IMR-90 (cell line): ENCODE measurements at regions not wholly inside any gene's neighbourhood (a gene's known extent, or its start where the extent isn't known, plus 50 kb on each side); places are given as distances from the start of the nearest gene placed in this dataset.

ENCODE experiments used
- ATAC-seq: fragments of 200-7000 bp; cut with Tn5 transposase; 2 replicates; pipeline ENCODE4 v1.9.1; 2020; ENCODE audit warnings: low read depth, mild to moderate bottlenecking, moderate library complexity
- BruUV-seq: library from RNA; stranded (reverse); fragments of 400-500 nt; replicated peaks from 2 replicates; lab custom pipeline; 2021; lab: Mats Ljungman, UMichigan
- CTCF ChIA-PET: fragments of 300-600 bp; formaldehyde crosslinking; extraction: SDS; loops from one replicate; lab custom pipeline; 2021; ENCODE audit warnings: antibody characterized with exemption; lab: Yijun Ruan, JAX
- POLR2A ChIA-PET: fragments of 300-600 bp; sonication (Branson Sonifier 250); formaldehyde crosslinking; loops from one replicate; lab custom pipeline; 2022; ENCODE audit warnings: antibody characterized with exemption; ENCODE audit not compliant: unreplicated experiment; lab: Charles Lee
- DNase-seq: peaks from one replicate; pipeline ENCODE4 v3.0.0; 2013
- H2AFZ ChIP-seq: replicated peaks from 2 replicates; pipeline ENCODE3; 2013; ENCODE audit warnings: low read length, mild to moderate bottlenecking; ENCODE audit not compliant: poor library complexity
- H2AK5ac ChIP-seq: 2 replicates; pipeline ENCODE4 v1.6.1; 2013; ENCODE audit warnings: low read depth, low read length, inconsistent platforms
- H2AK9ac ChIP-seq: replicated peaks from 2 replicates; pipeline ENCODE3; 2013; ENCODE audit warnings: mild to moderate bottlenecking, low read depth, low read length, moderate library complexity; ENCODE audit not compliant: poor library complexity
- H2BK120ac ChIP-seq: 2 replicates; pipeline ENCODE4 v1.6.1; 2013; ENCODE audit warnings: low read depth, low read length, inconsistent platforms
- H2BK15ac ChIP-seq: 3 replicates; pipeline ENCODE4 v1.6.1; 2013; ENCODE audit warnings: low read depth, low read length, inconsistent platforms
- H2BK20ac ChIP-seq: 2 replicates; pipeline ENCODE4 v1.6.1; 2013; ENCODE audit warnings: low read depth, mild to moderate bottlenecking, inconsistent platforms, low read length, moderate library complexity
- H2BK5ac ChIP-seq: 2 replicates; pipeline ENCODE4 v1.6.1; 2013; ENCODE audit warnings: mild to moderate bottlenecking, low read depth, low read length, inconsistent platforms; ENCODE audit not compliant: poor library complexity, severe bottlenecking
- H3K14ac ChIP-seq: replicated peaks from 2 replicates; pipeline ENCODE4 v1.6.1; 2013; ENCODE audit warnings: low read depth, low read length, inconsistent platforms
- H3K18ac ChIP-seq: 2 replicates; pipeline ENCODE4 v1.6.1; 2013; ENCODE audit warnings: low read depth, low read length, control low read depth
- H3K23ac ChIP-seq: 2 replicates; pipeline ENCODE4 v1.6.1; 2013; ENCODE audit warnings: low read depth, low read length, inconsistent platforms
- H3K27ac ChIP-seq: 2 replicates; pipeline ENCODE4 v1.5.1; 2013; ENCODE audit warnings: mild to moderate bottlenecking, control low read depth, low read length; ENCODE audit not compliant: insufficient read depth
- H3K27me3 ChIP-seq: 2 replicates; pipeline ENCODE4 v1.6.1; 2013; ENCODE audit warnings: low read length; ENCODE audit not compliant: control insufficient read depth, insufficient read depth
- H3K36me3 ChIP-seq: 2 replicates; pipeline ENCODE4 v1.6.1; 2013; ENCODE audit warnings: low read length, mixed read lengths; ENCODE audit not compliant: control insufficient read depth, insufficient read depth
- H3K4ac ChIP-seq: 2 replicates; pipeline ENCODE4 v1.6.1; 2013; ENCODE audit warnings: low read depth, low read length, inconsistent platforms
- H3K4me1 ChIP-seq: 2 replicates; pipeline ENCODE4 v1.6.1; 2013; ENCODE audit warnings: low read length, mixed read lengths; ENCODE audit not compliant: control insufficient read depth, insufficient read depth
- H3K4me2 ChIP-seq: 2 replicates; pipeline ENCODE4 v1.6.1; 2013; ENCODE audit warnings: low read depth, mild to moderate bottlenecking, control low read depth, low read length, moderate library complexity
- H3K4me3 ChIP-seq: 2 replicates; pipeline ENCODE4 v1.5.1; 2013; ENCODE audit warnings: low read depth, mild to moderate bottlenecking, control low read depth, low read length, moderate library complexity; ENCODE audit not compliant: insufficient read depth
- H3K56ac ChIP-seq: 2 replicates; pipeline ENCODE4 v1.6.1; 2013; ENCODE audit warnings: low read length, inconsistent platforms; ENCODE audit not compliant: insufficient read depth; ENCODE audit errors: extremely low read depth
- H3K79me1 ChIP-seq, 2 experiments: 2 replicates each; pipeline ENCODE4 v1.6.1; 2013; ENCODE audit warnings: low read length in 2 of 2, inconsistent platforms in 1 of 2, low read depth in 1 of 2
- H3K9ac ChIP-seq: 2 replicates; pipeline ENCODE4 v1.6.1; 2013; ENCODE audit warnings: low read depth, low read length, control low read depth
- H3K9me1 ChIP-seq: 2 replicates; pipeline ENCODE4 v1.6.1; 2013; ENCODE audit warnings: low read length, inconsistent platforms; ENCODE audit not compliant: insufficient read depth
- H3K9me3 ChIP-seq: 2 replicates; pipeline ENCODE4 v1.6.1; 2013; ENCODE audit warnings: low read length; ENCODE audit not compliant: control insufficient read depth, insufficient read depth
- H4K20me1 ChIP-seq: 2 replicates; pipeline ENCODE4 v1.6.1; 2013; ENCODE audit warnings: low read length, inconsistent platforms; ENCODE audit not compliant: insufficient read depth
- H4K5ac ChIP-seq: 2 replicates; pipeline ENCODE4 v1.6.1; 2013; ENCODE audit warnings: mild to moderate bottlenecking, low read depth, low read length, control low read depth
- H4K8ac ChIP-seq, 2 experiments: 2 replicates each; pipeline ENCODE4 v1.6.1; 2013; ENCODE audit warnings: low read depth in 2 of 2, low read length in 2 of 2, control low read depth in 1 of 2, inconsistent platforms in 1 of 2
- H4K91ac ChIP-seq: 2 replicates; pipeline ENCODE4 v1.6.1; 2013; ENCODE audit warnings: low read depth, low read length, inconsistent platforms; ENCODE audit not compliant: insufficient read depth
- WGBS, 2 experiments: methylation state at CpG; one replicate each; pipeline versions ENCODE4 v1.1.5 to v1.1.7; 2013; ENCODE audit warnings: missing lambda C conversion rate in 2 of 2; ENCODE audit not compliant: insufficient read length in 1 of 2; ENCODE audit errors: extremely low coverage in 2 of 2; 5-methylcytosine and 5-hydroxymethylcytosine counted together
- dilution Hi-C: fragments of 300-500 bp; cut with HindIII; formaldehyde crosslinking; loops from one replicate; pipeline ENCODE4 v1.14.3; 2018; ENCODE audit warnings: low sequenced_read_pairs; ENCODE audit not compliant: unreplicated experiment
- in situ Hi-C: fragments of 300-500 bp; cut with MboI; formaldehyde crosslinking; loops from 3 replicates; pipeline ENCODE4 v1.14.3; 2019; ENCODE audit warnings: low sequenced_read_pairs, inconsistent platforms, mixed read lengths
- intact Hi-C: fragments of 100-400 bp; cut with micrococcal nuclease; formaldehyde crosslinking; loops from 2 replicates; pipeline ENCODE4 v1.10.0; 2022
- TF ChIP-seq, protein P1 (sequence below): conservative IDR thresholded peaks from 2 replicates; pipeline ENCODE4 v1.5.1; 2012; ENCODE audit warnings: mild to moderate bottlenecking, low read depth, low read length, improper control_type of control experiment
- TF ChIP-seq, protein P2 (sequence below): fragments of 150-350 bp; IDR thresholded peaks from 2 replicates; pipeline ENCODE4 v1.6.1; 2016; ENCODE audit warnings: low read depth, mild to moderate bottlenecking, low read length, moderate library complexity, borderline replicate concordance

- ChIA-PET POLR2A (no interaction called here), CTCF (interaction anchor here (0.8 kb wide), 1 partner anchor 138 kb away, joined by 4 read pairs; no protein-coding TSS in a partner anchor)
- peaks cover 17% of the 10 kb centered on the region for H3K4me1 ChIP-seq
- dilution Hi-C loops (no loop called here), intact Hi-C loops (loop anchor here (10.0 kb wide), 2 partner anchors 127 to 283 kb away; no protein-coding TSS in a partner anchor), in situ Hi-C loops (no loop called here)
- H3K56ac ChIP-seq, result no peak overlapping the region
- no peak overlapping the region for H3K4me3 ChIP-seq
- H3K18ac ChIP-seq, result no peak overlapping the region
- 83% methylated on average over 1 of the region's 5 CpGs; no CpG with 5 or more reads in 1 of the 2 experiments for WGBS, 2 experiments
- no peak overlapping the region for H4K8ac ChIP-seq
- peaks cover 7% of the 10 kb centered on the region for H3K9me1 ChIP-seq
- H3K27ac ChIP-seq, result no peak overlapping the region
- no peak overlapping the region for H4K91ac ChIP-seq
- no peak overlapping the region for H3K4me2 ChIP-seq
- H2BK120ac ChIP-seq, result no peak overlapping the region
- no peak overlapping the region for H2BK5ac ChIP-seq
- no TSS peak for BruUV-seq
- H3K14ac ChIP-seq, result 0 out of 2 replicates have a peak overlapping the region, but pooled peaks have one; percentile 3
- no peak overlapping the region for H2AK5ac ChIP-seq
- DNase-seq (no peak), ATAC-seq (no peak)
- H4K20me1 ChIP-seq, result no peaks in the 10 kb centered on the region; the same call in 1 of the 2 replicates
- H3K9me3 ChIP-seq, result no peaks in the 10 kb centered on the region
- H3K9ac ChIP-seq, result no peak overlapping the region
- H2BK15ac ChIP-seq, result 0 out of 3 replicates have a peak overlapping the region, but pooled peaks have one; percentile 27
- H3K27me3 ChIP-seq, result no peaks in the 10 kb centered on the region
- TF ChIP-seq, protein P1, sequence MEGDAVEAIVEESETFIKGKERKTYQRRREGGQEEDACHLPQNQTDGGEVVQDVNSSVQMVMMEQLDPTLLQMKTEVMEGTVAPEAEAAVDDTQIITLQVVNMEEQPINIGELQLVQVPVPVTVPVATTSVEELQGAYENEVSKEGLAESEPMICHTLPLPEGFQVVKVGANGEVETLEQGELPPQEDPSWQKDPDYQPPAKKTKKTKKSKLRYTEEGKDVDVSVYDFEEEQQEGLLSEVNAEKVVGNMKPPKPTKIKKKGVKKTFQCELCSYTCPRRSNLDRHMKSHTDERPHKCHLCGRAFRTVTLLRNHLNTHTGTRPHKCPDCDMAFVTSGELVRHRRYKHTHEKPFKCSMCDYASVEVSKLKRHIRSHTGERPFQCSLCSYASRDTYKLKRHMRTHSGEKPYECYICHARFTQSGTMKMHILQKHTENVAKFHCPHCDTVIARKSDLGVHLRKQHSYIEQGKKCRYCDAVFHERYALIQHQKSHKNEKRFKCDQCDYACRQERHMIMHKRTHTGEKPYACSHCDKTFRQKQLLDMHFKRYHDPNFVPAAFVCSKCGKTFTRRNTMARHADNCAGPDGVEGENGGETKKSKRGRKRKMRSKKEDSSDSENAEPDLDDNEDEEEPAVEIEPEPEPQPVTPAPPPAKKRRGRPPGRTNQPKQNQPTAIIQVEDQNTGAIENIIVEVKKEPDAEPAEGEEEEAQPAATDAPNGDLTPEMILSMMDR, result no peak
- TF ChIP-seq, protein P2, sequence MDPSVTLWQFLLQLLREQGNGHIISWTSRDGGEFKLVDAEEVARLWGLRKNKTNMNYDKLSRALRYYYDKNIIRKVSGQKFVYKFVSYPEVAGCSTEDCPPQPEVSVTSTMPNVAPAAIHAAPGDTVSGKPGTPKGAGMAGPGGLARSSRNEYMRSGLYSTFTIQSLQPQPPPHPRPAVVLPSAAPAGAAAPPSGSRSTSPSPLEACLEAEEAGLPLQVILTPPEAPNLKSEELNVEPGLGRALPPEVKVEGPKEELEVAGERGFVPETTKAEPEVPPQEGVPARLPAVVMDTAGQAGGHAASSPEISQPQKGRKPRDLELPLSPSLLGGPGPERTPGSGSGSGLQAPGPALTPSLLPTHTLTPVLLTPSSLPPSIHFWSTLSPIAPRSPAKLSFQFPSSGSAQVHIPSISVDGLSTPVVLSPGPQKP, result no peak
- H3K36me3 ChIP-seq, result no peaks in the 10 kb centered on the region
- no peak overlapping the region for H3K23ac ChIP-seq
- no peak overlapping the region for H2AFZ ChIP-seq
- no peak overlapping the region; the same call in 1 of the 2 replicates for H3K4ac ChIP-seq
- H4K5ac ChIP-seq, result no peak overlapping the region
- no peak overlapping the region for H2AK9ac ChIP-seq
- no peaks in the 10 kb centered on the region for H3K79me1 ChIP-seq
- no peak overlapping the region for H2BK20ac ChIP-seq
These were observed 139.4 kb upstream of the TENT5A start for GRCh38 chr6:81891874-81892273.
